GM19025 (cell line): ENCODE measurements at regions not wholly inside any gene's neighbourhood (a gene's known extent, or its start where the extent isn't known, plus 50 kb on each side); places are given as distances from the start of the nearest gene placed in this dataset.
"Not testable (repeated sequence)": the region's sequence is repeated elsewhere in the genome, so short reads cannot be mapped to it uniquely, and the experiment has no call there.

Source experiments
- ATAC-seq: cut with Tn5 transposase; IDR thresholded peaks from one replicate; pipeline ENCODE4 v1.9.1; 2021; ENCODE audit warnings: mild to moderate bottlenecking, low read depth, moderate library complexity; ENCODE audit not compliant: unreplicated experiment

- no peak for ATAC-seq
Observed at GRCh38 chr3:106288781-106289180, 420.0 kb upstream of the CBLB start.

GRCh38 chr3:106290304-106290997 is 421.6 kb upstream of the CBLB start:
- ATAC-seq: no peak

GRCh38 chr3:106293161-106293560 is 424.3 kb upstream of the CBLB start:
- ATAC-seq: no peak

GRCh38 chr3:106294121-106294520 is 425.3 kb upstream of the CBLB start:
- ATAC-seq: no peak

- no peak for ATAC-seq
Observed at GRCh38 chr3:106296062-106296461, 427.2 kb upstream of the CBLB start.

- peak; percentile 43 for ATAC-seq
Observed at GRCh38 chr3:106299300-106300098, 430.7 kb upstream of the CBLB start.

GRCh38 chr3:106302451-106303221 is 433.8 kb upstream of the CBLB start:
- peak; percentile 86 for ATAC-seq

- no peak for ATAC-seq
Observed at GRCh38 chr3:106303766-106304165, 435.0 kb upstream of the CBLB start.

- no peak for ATAC-seq
Observed at GRCh38 chr3:106305127-106305526, 436.3 kb upstream of the CBLB start.

- ATAC-seq: no peak
Observed at GRCh38 chr3:106305882-106306435, 437.1 kb upstream of the CBLB start.

GRCh38 chr3:106309274-106309673 is 440.5 kb upstream of the CBLB start:
- no peak for ATAC-seq

- not testable (repeated sequence) for ATAC-seq
Observed at GRCh38 chr3:106309798-106310197, 441.0 kb upstream of the CBLB start.

GRCh38 chr3:106317141-106318055 is 448.6 kb upstream of the CBLB start:
- ATAC-seq: no peak

GRCh38 chr3:106321438-106321837 is 452.6 kb upstream of the CBLB start:
- ATAC-seq: not testable (repeated sequence)

GRCh38 chr3:106323586-106323985 is 454.8 kb upstream of the CBLB start:
- no peak for ATAC-seq

GRCh38 chr3:106326941-106327695 is 458.3 kb upstream of the CBLB start:
- ATAC-seq: no peak

GRCh38 chr3:106327696-106328025 is 458.8 kb upstream of the CBLB start:
- ATAC-seq: no peak

- ATAC-seq: no peak
Observed at GRCh38 chr3:106328224-106328623, 459.4 kb upstream of the CBLB start.

GRCh38 chr3:106329521-106329920 is 460.7 kb upstream of the CBLB start:
- no peak for ATAC-seq
